A673 (cell line): ENCODE measurements at regions not wholly inside any gene's neighbourhood (a gene's known extent, or its start where the extent isn't known, plus 50 kb on each side); places are given as distances from the start of the nearest gene placed in this dataset.

ENCODE experiments used
- BruUV-seq: library from RNA; stranded (reverse); fragments of 400-500 nt; replicated peaks from 2 replicates; lab custom pipeline; 2021; lab: Mats Ljungman, UMichigan
- CTCF ChIA-PET: fragments of 300-600 bp; sonication (Branson Sonifier 250); formaldehyde crosslinking; loops from one replicate; lab custom pipeline; 2022; ENCODE audit warnings: antibody characterized with exemption; lab: Charles Lee
- POLR2A ChIA-PET: fragments of 300-600 bp; sonication (Branson Sonifier 250); formaldehyde crosslinking; loops from one replicate; lab custom pipeline; 2022; ENCODE audit warnings: antibody characterized with exemption; ENCODE audit not compliant: low non-redundant PET; lab: Charles Lee
- DNase-seq: peaks from one replicate; pipeline ENCODE4 v3.0.0-alpha.2; 2015; ENCODE audit warnings: low spot score
- H3K27ac ChIP-seq: fragments of 200-600 bp; sonication (generic); 2 replicates; pipeline ENCODE4 v1.5.1; 2016; ENCODE audit warnings: mixed run types, low read depth, mild to moderate bottlenecking, mixed read lengths, antibody characterized with exemption, low read length; ENCODE audit not compliant: poor library complexity, severe bottlenecking
- H3K27me3 ChIP-seq: fragments of 200-600 bp; sonication (generic); replicated peaks from 2 replicates; pipeline ENCODE4 v1.6.1; 2017; ENCODE audit warnings: mixed run types, low read depth, mild to moderate bottlenecking, mixed read lengths, antibody characterized with exemption, low read length; ENCODE audit not compliant: insufficient read depth, poor library complexity
- H3K36me3 ChIP-seq: fragments of 200-600 bp; sonication (generic); 2 replicates; pipeline ENCODE4 v1.6.1; 2016; ENCODE audit warnings: mixed run types, mild to moderate bottlenecking, mixed read lengths, antibody characterized with exemption, low read length; ENCODE audit not compliant: insufficient read depth, poor library complexity, severe bottlenecking
- H3K4me1 ChIP-seq: fragments of 200-600 bp; sonication (generic); 2 replicates; pipeline ENCODE4 v1.6.1; 2017; ENCODE audit warnings: mixed run types, mild to moderate bottlenecking, mixed read lengths, antibody characterized with exemption, low read length; ENCODE audit not compliant: insufficient read depth, poor library complexity, severe bottlenecking
- H3K4me3 ChIP-seq: fragments of 200-600 bp; sonication (generic); 2 replicates; pipeline ENCODE4 v1.5.1; 2016; ENCODE audit warnings: low read depth, mixed run types, mild to moderate bottlenecking, mixed read lengths, low read length; ENCODE audit not compliant: poor library complexity, severe bottlenecking
- H3K9me3 ChIP-seq: fragments of 200-600 bp; sonication (generic); 2 replicates; pipeline ENCODE4 v1.6.1; 2016; ENCODE audit warnings: mixed run types, low read depth, mild to moderate bottlenecking, mixed read lengths, antibody characterized with exemption, low read length; ENCODE audit not compliant: poor library complexity, severe bottlenecking
- EZH2 ChIP-seq: fragments of 200-600 bp; sonication (generic); IDR thresholded peaks from 2 replicates; pipeline ENCODE4 v1.6.1; 2017; ENCODE audit warnings: borderline replicate concordance, low read depth, mild to moderate bottlenecking, mixed read lengths, antibody characterized with exemption, low read length; ENCODE audit not compliant: poor library complexity, severe bottlenecking
- intact Hi-C: fragments of 100-400 bp; cut with micrococcal nuclease; formaldehyde crosslinking; loops from one replicate; pipeline ENCODE4 v1.10.0; 2022; ENCODE audit not compliant: unreplicated experiment
- TF ChIP-seq, protein P1 (sequence below): fragments of 300-800, 200-600 bp; sonication (generic); conservative IDR thresholded peaks from 2 replicates; pipeline ENCODE4 v1.5.1; 2017; ENCODE audit warnings: low read depth, mild to moderate bottlenecking, antibody characterized with exemption, low read length, moderate library complexity, mixed read lengths

DNA sequence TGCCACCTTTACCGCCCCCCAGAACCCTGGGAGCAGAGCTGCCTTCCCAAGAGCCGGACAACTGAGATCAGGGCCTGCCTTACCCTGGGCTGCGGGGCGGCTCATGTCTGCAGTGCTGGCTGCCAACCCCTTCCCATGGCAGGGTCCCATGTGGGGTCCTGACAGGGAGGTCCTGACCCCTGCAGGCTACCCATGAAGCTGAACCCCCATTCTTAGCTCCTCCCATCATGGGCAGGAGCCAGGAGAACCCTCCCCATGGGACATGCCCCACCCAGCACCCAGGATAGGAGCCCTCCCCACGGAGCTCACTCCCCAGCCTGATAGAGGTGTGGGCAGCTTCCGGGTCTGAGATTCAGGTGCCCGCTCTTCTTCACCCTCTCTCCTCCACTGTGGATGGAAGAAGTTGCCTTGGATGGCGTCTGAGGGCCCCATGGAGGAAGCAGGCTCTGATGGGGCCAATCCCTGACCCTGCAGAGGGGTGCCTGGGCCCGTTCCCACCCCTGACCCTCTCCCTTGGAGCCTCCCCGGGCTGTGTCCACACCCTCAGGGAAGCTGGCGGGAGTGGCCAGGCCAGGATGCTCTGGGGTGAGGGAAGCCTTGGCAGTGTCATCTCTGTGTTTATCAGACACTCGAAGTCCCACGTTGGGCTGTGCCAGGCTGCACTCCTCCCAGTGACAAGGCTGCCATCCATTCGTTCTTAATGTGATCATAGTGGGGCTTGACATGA lies 1508.2 kb downstream of the BRD1 start:
- DNase-seq = no peak
- BruUV-seq = no TSS peak
- Histone ChIP-seq H3K9me3 (no peaks in the 10 kb centered on the region), H3K27ac (no peak overlapping the region), H3K4me3 (no peak overlapping the region), H3K36me3 (no peaks in the 10 kb centered on the region), H3K27me3 (no peaks in the 10 kb centered on the region), H3K4me1 (no peaks in the 10 kb centered on the region)
- intact Hi-C loops = no loop called here
- TF ChIP-seq, protein P1, sequence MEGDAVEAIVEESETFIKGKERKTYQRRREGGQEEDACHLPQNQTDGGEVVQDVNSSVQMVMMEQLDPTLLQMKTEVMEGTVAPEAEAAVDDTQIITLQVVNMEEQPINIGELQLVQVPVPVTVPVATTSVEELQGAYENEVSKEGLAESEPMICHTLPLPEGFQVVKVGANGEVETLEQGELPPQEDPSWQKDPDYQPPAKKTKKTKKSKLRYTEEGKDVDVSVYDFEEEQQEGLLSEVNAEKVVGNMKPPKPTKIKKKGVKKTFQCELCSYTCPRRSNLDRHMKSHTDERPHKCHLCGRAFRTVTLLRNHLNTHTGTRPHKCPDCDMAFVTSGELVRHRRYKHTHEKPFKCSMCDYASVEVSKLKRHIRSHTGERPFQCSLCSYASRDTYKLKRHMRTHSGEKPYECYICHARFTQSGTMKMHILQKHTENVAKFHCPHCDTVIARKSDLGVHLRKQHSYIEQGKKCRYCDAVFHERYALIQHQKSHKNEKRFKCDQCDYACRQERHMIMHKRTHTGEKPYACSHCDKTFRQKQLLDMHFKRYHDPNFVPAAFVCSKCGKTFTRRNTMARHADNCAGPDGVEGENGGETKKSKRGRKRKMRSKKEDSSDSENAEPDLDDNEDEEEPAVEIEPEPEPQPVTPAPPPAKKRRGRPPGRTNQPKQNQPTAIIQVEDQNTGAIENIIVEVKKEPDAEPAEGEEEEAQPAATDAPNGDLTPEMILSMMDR = no peak
- no peak for TF ChIP-seq EZH2
- CTCF ChIA-PET = no interaction called here
- POLR2A ChIA-PET = no interaction called here

DNA sequence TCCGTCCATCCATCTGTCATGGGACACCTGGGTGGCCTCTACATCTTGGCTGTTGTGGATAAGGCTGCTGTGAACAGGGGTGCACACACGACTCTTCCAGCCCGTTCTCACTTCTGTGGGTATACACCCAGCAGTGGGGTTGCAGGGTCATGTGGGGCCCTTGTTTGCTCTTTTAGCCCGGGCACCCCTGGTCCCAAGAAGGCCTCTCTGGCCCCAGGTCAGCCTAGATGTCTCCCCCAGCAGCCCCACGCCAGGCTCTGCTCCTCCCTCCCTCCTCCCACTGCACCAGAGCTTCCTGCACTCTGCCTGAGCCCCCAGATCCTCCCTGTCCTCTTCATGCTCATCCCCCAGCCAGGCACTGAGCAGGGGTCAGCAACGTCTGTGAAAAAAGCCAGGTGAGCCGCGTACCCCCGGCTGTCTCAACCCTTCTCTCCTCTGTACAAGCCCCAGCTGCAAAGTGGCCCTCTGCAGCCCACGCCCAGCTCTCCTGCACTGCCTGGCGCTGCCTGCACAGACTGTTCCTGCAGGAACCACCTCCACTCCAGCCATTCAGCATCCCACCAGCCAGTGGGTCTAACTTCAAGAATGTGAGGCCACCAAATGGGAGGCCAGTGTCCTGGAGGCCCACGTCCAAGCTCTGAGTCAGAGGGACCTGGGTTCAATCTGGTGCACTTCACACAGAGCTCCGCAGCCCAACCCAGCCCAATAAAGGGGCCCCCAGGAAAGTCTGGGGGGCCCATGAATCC lies 1508.9 kb downstream of the BRD1 start:
- ChIA-PET CTCF (no interaction called here), POLR2A (no interaction called here)
- no peak for TF ChIP-seq EZH2
- TF ChIP-seq, protein P1 = no peak
- Histone ChIP-seq H3K27ac (no peak overlapping the region), H3K4me1 (no peaks in the 10 kb centered on the region), H3K9me3 (no peaks in the 10 kb centered on the region), H3K4me3 (no peak overlapping the region), H3K36me3 (no peaks in the 10 kb centered on the region), H3K27me3 (no peaks in the 10 kb centered on the region)
- no TSS peak for BruUV-seq
- intact Hi-C loops = no loop called here
- no peak for DNase-seq

DNA sequence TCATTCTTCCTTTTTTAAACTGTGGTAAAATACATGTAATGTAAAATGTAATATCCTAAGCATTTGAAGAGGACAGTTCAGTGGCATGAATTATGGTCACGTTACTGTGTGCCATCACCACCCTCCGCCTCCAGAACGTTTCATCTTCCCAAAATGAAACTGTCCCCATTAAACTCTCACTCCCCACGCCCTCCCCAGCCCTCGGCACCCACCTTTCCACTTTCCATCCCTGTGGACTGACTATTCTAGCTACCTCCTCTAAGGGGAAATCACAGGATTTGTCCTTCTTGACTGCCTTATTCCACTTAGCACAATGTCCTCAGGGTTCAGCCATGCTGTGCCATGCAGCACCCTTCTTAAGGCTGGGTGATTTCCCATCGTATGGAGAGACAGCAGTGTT lies 1509.5 kb downstream of the BRD1 start:
- intact Hi-C loops = no loop called here
- ChIA-PET POLR2A (no interaction called here), CTCF (no interaction called here)
- DNase-seq = no peak
- TF ChIP-seq EZH2 = no peak
- TF ChIP-seq, protein P1 = no peak
- no peaks in the 10 kb centered on the region for H3K36me3 ChIP-seq
- H3K4me1 ChIP-seq = no peaks in the 10 kb centered on the region
- no peaks in the 10 kb centered on the region for H3K27me3 ChIP-seq
- H3K27ac ChIP-seq = no peak overlapping the region
- BruUV-seq = no TSS peak
- H3K9me3 ChIP-seq = no peaks in the 10 kb centered on the region
- H3K4me3 ChIP-seq = no peak overlapping the region
